PFSK-1 (cell line): ENCODE measurements at regions not wholly inside any gene's neighbourhood (a gene's known extent, or its start where the extent isn't known, plus 50 kb on each side); places are given as distances from the start of the nearest gene placed in this dataset.

ENCODE experiments used
- FOXP2 ChIP-seq: optimal IDR thresholded peaks from 2 replicates; pipeline ENCODE3; 2011; ENCODE audit warnings: borderline replicate concordance, control low read depth, inconsistent platforms; ENCODE audit not compliant: insufficient read depth; ENCODE audit errors: extremely low read length, extremely low read depth
- POLR2AphosphoS5 ChIP-seq: IDR thresholded peaks from 2 replicates; pipeline ENCODE4 v1.6.1; 2012; ENCODE audit warnings: low read depth, mild to moderate bottlenecking, control low read depth, low read length, moderate library complexity
- SIN3A ChIP-seq: IDR thresholded peaks from 2 replicates; pipeline ENCODE4 v1.6.1; 2012; ENCODE audit warnings: mild to moderate bottlenecking, low read length, moderate library complexity, borderline replicate concordance; ENCODE audit not compliant: insufficient read depth
- TAF1 ChIP-seq: IDR thresholded peaks from 2 replicates; pipeline ENCODE4 v1.6.1; 2012; ENCODE audit warnings: low read length, control low read depth, borderline replicate concordance; ENCODE audit not compliant: insufficient read depth
- TF ChIP-seq, protein P1 (sequence below), 2 experiments: IDR thresholded peaks; 2 replicates each; pipeline versions ENCODE4 v1.6.1 to v1.8.0; 2011 to 2012; ENCODE audit warnings: low read depth in 2 of 2, low read length in 2 of 2, control low read depth in 1 of 2, inconsistent platforms in 1 of 2, mild to moderate bottlenecking in 1 of 2, moderate library complexity in 1 of 2; ENCODE audit not compliant: insufficient read depth in 1 of 2

DNA sequence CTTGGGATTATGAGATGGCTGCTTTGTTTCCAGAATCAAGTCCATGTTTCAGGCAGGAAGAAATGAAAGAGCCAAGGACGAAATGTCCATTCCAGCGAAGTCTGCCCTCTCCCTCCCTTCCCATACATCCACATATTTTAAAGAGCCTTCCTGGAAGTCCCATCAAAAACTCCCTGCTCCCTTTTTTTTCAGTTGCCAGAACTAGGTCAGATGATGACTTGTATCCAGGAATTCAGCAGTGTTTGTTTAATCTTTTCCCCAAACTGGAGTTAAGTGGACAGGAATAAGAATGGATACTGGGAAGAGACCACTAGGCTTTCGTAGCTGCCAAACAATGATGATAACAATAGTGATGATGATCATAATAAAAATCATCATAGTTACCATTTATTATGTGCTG is 198.7 kb downstream of the MEIS1 start:
- TF ChIP-seq, protein P1, sequence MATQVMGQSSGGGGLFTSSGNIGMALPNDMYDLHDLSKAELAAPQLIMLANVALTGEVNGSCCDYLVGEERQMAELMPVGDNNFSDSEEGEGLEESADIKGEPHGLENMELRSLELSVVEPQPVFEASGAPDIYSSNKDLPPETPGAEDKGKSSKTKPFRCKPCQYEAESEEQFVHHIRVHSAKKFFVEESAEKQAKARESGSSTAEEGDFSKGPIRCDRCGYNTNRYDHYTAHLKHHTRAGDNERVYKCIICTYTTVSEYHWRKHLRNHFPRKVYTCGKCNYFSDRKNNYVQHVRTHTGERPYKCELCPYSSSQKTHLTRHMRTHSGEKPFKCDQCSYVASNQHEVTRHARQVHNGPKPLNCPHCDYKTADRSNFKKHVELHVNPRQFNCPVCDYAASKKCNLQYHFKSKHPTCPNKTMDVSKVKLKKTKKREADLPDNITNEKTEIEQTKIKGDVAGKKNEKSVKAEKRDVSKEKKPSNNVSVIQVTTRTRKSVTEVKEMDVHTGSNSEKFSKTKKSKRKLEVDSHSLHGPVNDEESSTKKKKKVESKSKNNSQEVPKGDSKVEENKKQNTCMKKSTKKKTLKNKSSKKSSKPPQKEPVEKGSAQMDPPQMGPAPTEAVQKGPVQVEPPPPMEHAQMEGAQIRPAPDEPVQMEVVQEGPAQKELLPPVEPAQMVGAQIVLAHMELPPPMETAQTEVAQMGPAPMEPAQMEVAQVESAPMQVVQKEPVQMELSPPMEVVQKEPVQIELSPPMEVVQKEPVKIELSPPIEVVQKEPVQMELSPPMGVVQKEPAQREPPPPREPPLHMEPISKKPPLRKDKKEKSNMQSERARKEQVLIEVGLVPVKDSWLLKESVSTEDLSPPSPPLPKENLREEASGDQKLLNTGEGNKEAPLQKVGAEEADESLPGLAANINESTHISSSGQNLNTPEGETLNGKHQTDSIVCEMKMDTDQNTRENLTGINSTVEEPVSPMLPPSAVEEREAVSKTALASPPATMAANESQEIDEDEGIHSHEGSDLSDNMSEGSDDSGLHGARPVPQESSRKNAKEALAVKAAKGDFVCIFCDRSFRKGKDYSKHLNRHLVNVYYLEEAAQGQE (IDR thresholded peaks at IDR 0.05; ENCODE audit: insufficient read depth in 1 of 2, low read depth in 2 of 2, low read length in 2 of 2): no peak
- TF ChIP-seq SIN3A (no peak), FOXP2 (no peak), TAF1 (no peak), POLR2AphosphoS5 (no peak)

DNA sequence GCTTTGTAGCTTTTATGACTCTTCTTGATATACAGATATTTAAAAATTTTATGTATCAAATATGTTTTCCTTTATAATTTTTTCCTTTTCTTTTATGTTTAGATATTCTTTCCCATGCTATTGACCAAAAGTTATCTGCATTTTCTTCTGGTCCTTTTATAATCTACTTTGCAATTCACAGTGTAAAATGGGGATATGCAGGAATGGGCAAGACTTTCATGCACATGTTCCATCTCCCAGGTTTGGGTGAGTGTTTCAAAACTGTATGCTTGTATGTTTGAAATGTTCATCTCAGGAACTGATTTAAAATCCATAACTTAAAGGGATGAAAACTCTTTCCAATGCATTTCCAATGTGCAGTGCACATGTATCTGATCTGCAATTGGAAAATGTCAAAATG is 199.9 kb downstream of the MEIS1 start:
- TF ChIP-seq, protein P1 (IDR thresholded peaks at IDR 0.05; ENCODE audit: insufficient read depth in 1 of 2, low read depth in 2 of 2, low read length in 2 of 2): no peak
- TF ChIP-seq SIN3A: no peak
- TF ChIP-seq POLR2AphosphoS5: no peak
- no peak for TF ChIP-seq FOXP2
- TF ChIP-seq TAF1: no peak

DNA sequence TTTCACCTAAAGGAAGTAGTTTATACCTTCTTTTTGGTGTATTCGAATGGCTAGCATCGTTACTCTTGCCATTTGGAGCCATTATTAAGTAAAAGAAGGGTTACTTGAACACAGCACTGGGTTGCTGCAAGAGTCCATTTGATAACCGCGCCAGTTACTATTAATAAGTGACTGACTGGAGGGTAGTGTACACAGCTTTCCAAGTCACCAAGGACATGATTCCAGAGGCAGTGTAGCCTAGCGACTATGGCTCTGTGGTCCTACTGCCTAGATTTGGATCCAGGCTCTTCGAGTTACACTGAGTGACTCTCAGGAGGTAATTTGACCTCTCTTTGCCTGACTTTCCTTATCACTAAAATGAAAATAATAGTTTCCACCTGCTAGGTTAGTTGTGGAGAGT is 206.8 kb downstream of the MEIS1 start:
- TF ChIP-seq SIN3A (no peak), TAF1 (no peak), FOXP2 (no peak), POLR2AphosphoS5 (no peak)
- TF ChIP-seq, protein P1 (IDR thresholded peaks at IDR 0.05; ENCODE audit: insufficient read depth in 1 of 2, low read depth in 2 of 2, low read length in 2 of 2): no peak

DNA sequence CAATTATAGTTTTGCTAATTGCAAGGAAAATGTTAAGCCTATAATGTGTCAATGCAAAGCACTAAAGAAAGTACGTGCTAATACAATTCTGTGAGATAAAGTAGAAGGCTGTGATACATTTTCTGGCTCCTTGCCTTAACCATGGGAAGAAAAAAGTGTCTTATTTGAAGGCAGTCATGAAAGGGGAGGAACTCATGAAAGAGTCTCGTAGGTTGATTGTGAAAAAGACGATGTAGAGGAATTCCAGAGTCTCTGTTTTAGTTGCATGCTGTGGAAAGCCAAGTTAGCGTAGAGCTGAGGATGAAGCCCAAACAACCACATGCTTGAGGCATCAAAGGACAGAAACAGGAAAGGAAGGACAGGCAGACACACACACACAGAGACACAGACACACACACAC is 214.1 kb downstream of the MEIS1 start:
- TF ChIP-seq, protein P1 (IDR thresholded peaks at IDR 0.05; ENCODE audit: insufficient read depth in 1 of 2, low read depth in 2 of 2, low read length in 2 of 2): no peak
- TF ChIP-seq TAF1 (no peak), SIN3A (no peak)

DNA sequence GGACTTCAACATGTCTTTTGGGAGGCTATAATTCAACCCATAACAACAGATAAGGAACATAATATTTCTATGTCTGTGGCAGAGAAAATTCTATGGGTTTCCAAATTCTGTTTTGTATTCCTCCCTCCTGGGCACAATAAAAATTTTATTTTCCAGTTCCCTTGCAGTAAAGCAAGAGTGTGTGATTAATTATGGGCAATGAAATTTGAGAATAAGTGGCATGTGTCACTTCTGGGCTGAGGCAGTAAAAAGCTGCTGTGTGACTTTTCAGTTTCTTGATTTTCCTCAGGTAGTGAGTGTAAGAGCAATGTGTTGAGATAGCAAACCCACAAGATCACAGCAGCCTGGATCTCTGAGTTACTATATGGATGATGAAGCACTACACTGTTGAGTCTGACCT is 216.4 kb downstream of the MEIS1 start:
- no peak for TF ChIP-seq SIN3A
- TF ChIP-seq, protein P1 (IDR thresholded peaks at IDR 0.05; ENCODE audit: insufficient read depth in 1 of 2, low read depth in 2 of 2, low read length in 2 of 2): no peak
- no peak for TF ChIP-seq POLR2AphosphoS5
- no peak for TF ChIP-seq FOXP2
- no peak for TF ChIP-seq TAF1
